ENCODE measurements at regions not wholly inside any gene's neighbourhood (a gene's known extent, or its start where the extent isn't known, plus 50 kb on each side); places are given as distances from the start of the nearest gene placed in this dataset.

GRCh38 chr2:176525086-176525485 lies 255.8 kb downstream of the MTX2 start:
- DNase-seq (ENCODE audit: low spot score in 2 of 2, unreplicated experiment in 2 of 2): no peak
- no peaks in the 10 kb centered on the region for H3K36me3 Mint-ChIP-seq
- no peak overlapping the region for H3K4me3 Mint-ChIP-seq
- no peak overlapping the region for H3K27ac Mint-ChIP-seq
- TF ChIP-seq, protein P1, sequence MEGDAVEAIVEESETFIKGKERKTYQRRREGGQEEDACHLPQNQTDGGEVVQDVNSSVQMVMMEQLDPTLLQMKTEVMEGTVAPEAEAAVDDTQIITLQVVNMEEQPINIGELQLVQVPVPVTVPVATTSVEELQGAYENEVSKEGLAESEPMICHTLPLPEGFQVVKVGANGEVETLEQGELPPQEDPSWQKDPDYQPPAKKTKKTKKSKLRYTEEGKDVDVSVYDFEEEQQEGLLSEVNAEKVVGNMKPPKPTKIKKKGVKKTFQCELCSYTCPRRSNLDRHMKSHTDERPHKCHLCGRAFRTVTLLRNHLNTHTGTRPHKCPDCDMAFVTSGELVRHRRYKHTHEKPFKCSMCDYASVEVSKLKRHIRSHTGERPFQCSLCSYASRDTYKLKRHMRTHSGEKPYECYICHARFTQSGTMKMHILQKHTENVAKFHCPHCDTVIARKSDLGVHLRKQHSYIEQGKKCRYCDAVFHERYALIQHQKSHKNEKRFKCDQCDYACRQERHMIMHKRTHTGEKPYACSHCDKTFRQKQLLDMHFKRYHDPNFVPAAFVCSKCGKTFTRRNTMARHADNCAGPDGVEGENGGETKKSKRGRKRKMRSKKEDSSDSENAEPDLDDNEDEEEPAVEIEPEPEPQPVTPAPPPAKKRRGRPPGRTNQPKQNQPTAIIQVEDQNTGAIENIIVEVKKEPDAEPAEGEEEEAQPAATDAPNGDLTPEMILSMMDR (IDR thresholded peaks at IDR 0.05; ENCODE audit: unreplicated experiment): no peak
- peaks cover 58% of the 10 kb centered on the region for H3K27me3 Mint-ChIP-seq (ENCODE audit: low read depth)
- H3K9me3 Mint-ChIP-seq: no peaks in the 10 kb centered on the region
- H3K4me1 Mint-ChIP-seq: peaks cover 18% of the 10 kb centered on the region

DNA sequence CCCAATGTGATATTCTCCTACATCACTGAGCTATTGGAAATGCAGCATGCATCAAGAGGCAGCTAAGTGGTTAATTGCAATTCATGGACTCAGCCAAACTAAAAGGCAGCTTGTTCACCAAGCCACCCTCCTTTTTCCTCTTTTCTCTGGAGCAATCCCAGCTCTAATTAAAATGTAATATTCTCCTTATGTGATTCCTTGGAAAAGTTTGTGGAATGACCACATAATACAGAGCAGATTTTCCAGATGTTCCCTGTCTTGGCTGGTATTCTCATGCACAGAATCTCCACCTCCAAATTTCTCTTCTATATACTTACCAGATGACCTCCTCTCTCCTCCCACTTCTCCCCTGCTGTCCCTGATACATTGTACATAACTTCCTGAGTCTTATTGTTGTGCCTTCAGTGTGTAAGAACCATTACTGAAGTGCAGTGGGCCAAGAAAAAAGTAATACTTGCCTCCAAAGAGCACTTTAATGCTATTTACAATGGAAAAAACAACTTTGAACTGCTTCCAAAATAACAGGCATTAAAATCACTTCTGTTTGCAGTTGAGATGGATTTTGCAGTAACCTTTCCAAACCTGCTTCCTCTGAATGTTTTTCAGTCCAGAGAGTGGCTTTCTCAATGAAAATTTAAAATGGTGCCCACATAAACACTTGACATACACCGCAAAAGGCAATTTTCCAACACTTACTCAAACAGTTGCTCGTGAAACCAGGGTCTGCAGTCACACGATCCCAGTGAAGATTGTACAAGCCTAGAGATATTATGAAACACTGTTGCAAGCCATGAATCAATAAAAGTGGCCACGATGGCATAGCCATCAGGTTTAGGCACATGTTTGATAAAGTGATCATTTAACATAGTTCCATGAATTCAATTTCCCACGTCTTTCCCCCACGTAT lies 258.0 kb downstream of the MTX2 start:
- Mint-ChIP-seq H3K4me3 (no peak overlapping the region), H3K9me3 (no peaks in the 10 kb centered on the region), H3K4me1 (peaks cover 18% of the 10 kb centered on the region), H3K27me3 (ENCODE audit: low read depth) (peaks cover 76% of the 10 kb centered on the region), H3K36me3 (no peaks in the 10 kb centered on the region), H3K27ac (peak overlapping the region; percentile 30)
- DNase-seq (ENCODE audit: low spot score in 2 of 2, unreplicated experiment in 2 of 2): no peak
- TF ChIP-seq, protein P1 (IDR thresholded peaks at IDR 0.05; ENCODE audit: unreplicated experiment): no peak

- H3K4me3 Mint-ChIP-seq: no peak overlapping the region
- H3K27me3 Mint-ChIP-seq (ENCODE audit: low read depth): peaks cover 93% of the 10 kb centered on the region
- TF ChIP-seq, protein P1 (IDR thresholded peaks at IDR 0.05; ENCODE audit: unreplicated experiment): no peak
- DNase-seq (ENCODE audit: low spot score in 2 of 2, unreplicated experiment in 2 of 2): no peak
- no peaks in the 10 kb centered on the region for H3K9me3 Mint-ChIP-seq
- no peaks in the 10 kb centered on the region for H3K36me3 Mint-ChIP-seq
- H3K27ac Mint-ChIP-seq: no peak overlapping the region
- H3K4me1 Mint-ChIP-seq: peaks cover 25% of the 10 kb centered on the region
Observed at GRCh38 chr2:176531608-176532007, 262.4 kb downstream of the MTX2 start.

DNA sequence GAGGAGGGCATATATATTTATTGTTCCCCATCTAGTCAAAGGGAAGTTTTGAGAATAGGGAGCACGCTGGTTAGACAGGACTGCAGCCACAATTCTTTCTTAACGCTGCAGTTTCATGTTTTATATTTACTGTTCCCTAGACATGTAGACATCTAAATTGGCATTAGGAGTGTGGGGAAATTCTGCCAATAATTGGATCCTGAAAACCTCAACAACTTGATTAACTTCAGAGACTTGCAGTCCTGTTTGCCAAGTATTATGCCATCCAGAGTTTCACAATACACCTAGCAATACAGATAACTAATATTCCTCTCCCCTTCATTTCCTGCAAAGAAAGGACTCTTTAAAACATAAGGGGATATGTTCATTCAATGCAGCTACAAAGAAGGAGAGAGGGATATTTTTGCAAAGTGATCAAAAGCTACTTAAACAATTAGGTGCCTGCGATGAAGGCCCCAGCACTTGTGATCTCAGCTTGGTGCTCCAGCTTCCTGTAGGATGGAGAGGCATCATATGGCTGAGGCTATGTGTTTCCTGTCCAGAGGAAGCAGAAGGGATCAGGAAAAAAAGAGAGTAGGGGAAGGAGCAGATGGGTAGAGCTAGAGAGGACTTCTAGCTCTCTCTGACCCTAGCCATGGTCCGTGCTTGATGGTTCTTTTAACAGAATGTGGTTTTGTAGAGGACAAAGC lies 264.4 kb downstream of the MTX2 start:
- TF ChIP-seq, protein P1 (IDR thresholded peaks at IDR 0.05; ENCODE audit: unreplicated experiment): no peak
- peaks cover 80% of the 10 kb centered on the region for H3K27me3 Mint-ChIP-seq (ENCODE audit: low read depth)
- H3K27ac Mint-ChIP-seq: no peak overlapping the region
- H3K4me1 Mint-ChIP-seq: peaks cover 22% of the 10 kb centered on the region
- DNase-seq (ENCODE audit: low spot score in 2 of 2, unreplicated experiment in 2 of 2): no peak
- no peak overlapping the region for H3K4me3 Mint-ChIP-seq
- H3K9me3 Mint-ChIP-seq: no peaks in the 10 kb centered on the region
- no peaks in the 10 kb centered on the region for H3K36me3 Mint-ChIP-seq

GRCh38 chr2:176534798-176535466 lies 265.7 kb downstream of the MTX2 start:
- Mint-ChIP-seq H3K4me3 (no peak overlapping the region), H3K4me1 (peaks cover 22% of the 10 kb centered on the region), H3K9me3 (no peaks in the 10 kb centered on the region), H3K27ac (no peak overlapping the region), H3K36me3 (no peaks in the 10 kb centered on the region), H3K27me3 (ENCODE audit: low read depth) (peaks cover 81% of the 10 kb centered on the region)
- DNase-seq (ENCODE audit: low spot score in 2 of 2, unreplicated experiment in 2 of 2): no peak
- TF ChIP-seq, protein P1 (IDR thresholded peaks at IDR 0.05; ENCODE audit: unreplicated experiment): no peak
